CD4-positive, CD25-positive, alpha-beta regulatory T cell (primary cell): ENCODE measurements at regions not wholly inside any gene's neighbourhood (a gene's known extent, or its start where the extent isn't known, plus 50 kb on each side); places are given as distances from the start of the nearest gene placed in this dataset.
A peak's percentile ranks its signal among the peaks of the same experiment; 100 is the strongest.
"Not testable (repeated sequence)": the region's sequence is repeated elsewhere in the genome, so short reads cannot be mapped to it uniquely, and the experiment has no call there.

Source experiments
- ATAC-seq, 2 donors: fragments of 150-1000 bp; cut with Tn5 transposase; one replicate each; pipeline ENCODE4 v1.10.0; 2021; ENCODE audit warnings: low read depth in 2 of 2, moderate number of reproducible peaks in 2 of 2, moderate library complexity in 1 of 2
- DNase-seq, 3 donors: peaks; one replicate each; pipeline versions ENCODE4 v3.0.0 to v3.0.0-alpha.2; 2012 to 2022; ENCODE audit warnings: mixed read lengths in 1 of 3
- H3K27ac ChIP-seq: one replicate; pipeline ENCODE4 v1.7.0; 2013; ENCODE audit warnings: mild to moderate bottlenecking, low read length; ENCODE audit not compliant: insufficient read depth, poor library complexity, severe bottlenecking
- H3K27me3 ChIP-seq: one replicate; pipeline ENCODE4 v1.7.0; 2013; ENCODE audit warnings: low read length; ENCODE audit not compliant: control insufficient read depth, insufficient read depth
- H3K36me3 ChIP-seq: one replicate; pipeline ENCODE4 v1.7.0; 2013; ENCODE audit warnings: mild to moderate bottlenecking, low read length, moderate library complexity; ENCODE audit not compliant: control insufficient read depth, insufficient read depth
- H3K4me1 ChIP-seq: 2 replicates; pipeline ENCODE4 v1.7.0; 2013; ENCODE audit warnings: mild to moderate bottlenecking, low read length; ENCODE audit not compliant: insufficient read depth, control insufficient read depth, poor library complexity, severe bottlenecking
- H3K4me3 ChIP-seq: one replicate; pipeline ENCODE4 v1.7.0; 2013; ENCODE audit warnings: low read depth, mild to moderate bottlenecking, low read length, moderate library complexity
- H3K9me3 ChIP-seq, 2 experiments: 1 replicate in 1 of 2; 2 replicates in 1 of 2; pipeline ENCODE4 v1.7.0; 2013; ENCODE audit warnings: low read length in 2 of 2, mild to moderate bottlenecking in 1 of 2, moderate library complexity in 1 of 2; ENCODE audit not compliant: control insufficient read depth in 2 of 2
- H3K27ac Mint-ChIP-seq, 3 donors: one replicate each; pipeline ENCODE4 v1.8.0; 2020 to 2022; ENCODE audit warnings: mild to moderate bottlenecking in 3 of 3, mixed read lengths in 3 of 3, moderate library complexity in 2 of 3
- H3K27me3 Mint-ChIP-seq: one replicate; pipeline ENCODE4 v1.8.0; 2022; ENCODE audit warnings: mild to moderate bottlenecking, mixed read lengths
- H3K36me3 Mint-ChIP-seq: one replicate; pipeline ENCODE4 v1.8.0; 2020; ENCODE audit warnings: mixed read lengths
- H3K4me1 Mint-ChIP-seq, 4 donors: one replicate each; pipeline ENCODE4 v1.8.0; 2020 to 2022; ENCODE audit warnings: mixed read lengths in 4 of 4, mild to moderate bottlenecking in 1 of 4
- H3K4me3 Mint-ChIP-seq, 4 donors: one replicate each; pipeline ENCODE4 v1.8.0; 2020 to 2022; ENCODE audit warnings: mild to moderate bottlenecking in 4 of 4, mixed read lengths in 4 of 4, moderate library complexity in 3 of 4
- H3K9me3 Mint-ChIP-seq, 7 donors: one replicate each; pipeline ENCODE4 v1.8.0; 2020 to 2022; ENCODE audit warnings: mixed read lengths in 7 of 7, mild to moderate bottlenecking in 3 of 7, moderate library complexity in 2 of 7

DNA sequence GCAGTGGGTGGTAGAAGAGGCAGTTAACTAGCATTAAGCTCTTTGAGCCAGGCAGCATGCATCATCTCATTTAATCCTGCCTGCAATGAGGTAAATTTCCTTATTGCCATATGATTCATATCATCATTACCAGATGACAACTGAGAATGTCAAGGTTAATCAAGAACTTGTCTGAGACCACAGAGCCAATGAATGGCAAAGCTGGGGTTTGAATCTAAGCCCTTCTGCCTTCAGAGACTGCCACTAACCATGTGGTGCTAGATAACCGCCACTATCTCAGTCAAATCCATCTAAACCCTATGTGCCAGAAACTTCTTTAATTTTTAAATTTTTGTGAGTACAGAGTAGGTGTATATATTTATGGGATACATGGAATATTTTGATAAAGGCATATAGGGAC lies 77.8 kb upstream of the GRIP1 start:
- no peaks in the 10 kb centered on the region for H3K27me3 ChIP-seq
- Mint-ChIP-seq H3K4me1 (peaks cover 0 to 5% (median 0%) of the 10 kb centered on the region in 4 donors), H3K27ac (no peak overlapping the region), H3K9me3 (peaks cover 0 to 2% (median 0%) of the 10 kb centered on the region in 7 donors), H3K4me3 (no peak overlapping the region), H3K36me3 (no peaks in the 10 kb centered on the region), H3K27me3 (peaks cover 4% of the 10 kb centered on the region)
- no peaks in the 10 kb centered on the region for H3K9me3 ChIP-seq
- no peak overlapping the region for H3K27ac ChIP-seq
- ATAC-seq (no peak), DNase-seq (no peak)
- no peak overlapping the region for H3K4me3 ChIP-seq
- H3K36me3 ChIP-seq = no peaks in the 10 kb centered on the region
- no peaks in the 10 kb centered on the region for H3K4me1 ChIP-seq

DNA sequence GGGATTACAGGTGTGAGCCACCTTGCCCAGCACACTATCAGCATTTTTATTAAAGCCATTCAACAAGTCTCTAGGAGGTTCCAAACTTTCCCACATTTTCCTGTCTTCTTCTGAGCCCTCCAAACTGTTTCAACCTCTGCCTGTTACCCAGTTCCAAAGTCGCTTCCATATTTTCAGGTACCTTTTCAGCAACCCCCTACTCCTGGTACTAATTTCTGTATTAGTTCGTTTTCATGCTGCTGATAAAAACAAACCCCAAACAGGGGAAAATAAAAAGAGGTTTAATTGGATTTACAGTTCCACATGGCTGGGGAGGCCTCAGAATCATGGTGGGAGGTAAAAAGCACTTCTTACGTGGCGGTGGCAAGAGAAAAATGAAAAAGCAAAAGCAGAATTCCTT lies 81.2 kb upstream of the GRIP1 start:
- H3K27me3 ChIP-seq, H3K27ac Mint-ChIP-seq, H3K4me1 ChIP-seq, H3K9me3 Mint-ChIP-seq, ATAC-seq, DNase-seq, H3K27me3 Mint-ChIP-seq, H3K9me3 ChIP-seq, H3K27ac ChIP-seq, H3K4me3 Mint-ChIP-seq, H3K4me1 Mint-ChIP-seq, H3K4me3 ChIP-seq, H3K36me3 ChIP-seq, H3K36me3 Mint-ChIP-seq: not testable (repeated sequence)

DNA sequence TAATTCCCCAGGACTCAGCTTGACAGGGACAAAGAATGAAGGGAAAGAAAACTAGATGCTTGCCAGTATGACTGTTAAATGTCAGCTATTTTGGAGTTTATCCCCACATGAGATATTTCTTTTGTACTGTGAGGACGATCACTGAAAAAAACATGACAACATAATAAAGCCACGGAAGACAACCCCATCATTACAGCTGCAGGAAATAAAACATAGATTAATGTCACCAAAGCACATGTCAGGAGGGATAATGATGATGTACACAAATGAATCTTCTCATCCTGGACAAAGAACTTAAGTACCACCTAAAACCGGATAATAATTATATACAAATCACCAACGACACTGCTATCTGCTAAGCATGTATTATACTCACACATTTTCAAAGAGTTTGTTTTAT lies 84.6 kb upstream of the GRIP1 start:
- no peaks in the 10 kb centered on the region for H3K36me3 Mint-ChIP-seq
- H3K9me3 Mint-ChIP-seq = peaks cover 0 to 2% (median 0%) of the 10 kb centered on the region in 7 donors
- Histone ChIP-seq H3K4me1 (no peaks in the 10 kb centered on the region), H3K27ac (no peak overlapping the region), H3K9me3 (no peaks in the 10 kb centered on the region), H3K27me3 (no peaks in the 10 kb centered on the region), H3K4me3 (no peak overlapping the region), H3K36me3 (no peaks in the 10 kb centered on the region)
- ATAC-seq (no peak), DNase-seq (no peak)
- H3K4me3 Mint-ChIP-seq = no peak overlapping the region
- peaks cover 0 to 26% (median 7%) of the 10 kb centered on the region in 4 donors for H3K4me1 Mint-ChIP-seq
- peaks cover 5% of the 10 kb centered on the region for H3K27me3 Mint-ChIP-seq
- H3K27ac Mint-ChIP-seq = no peak overlapping the region

DNA sequence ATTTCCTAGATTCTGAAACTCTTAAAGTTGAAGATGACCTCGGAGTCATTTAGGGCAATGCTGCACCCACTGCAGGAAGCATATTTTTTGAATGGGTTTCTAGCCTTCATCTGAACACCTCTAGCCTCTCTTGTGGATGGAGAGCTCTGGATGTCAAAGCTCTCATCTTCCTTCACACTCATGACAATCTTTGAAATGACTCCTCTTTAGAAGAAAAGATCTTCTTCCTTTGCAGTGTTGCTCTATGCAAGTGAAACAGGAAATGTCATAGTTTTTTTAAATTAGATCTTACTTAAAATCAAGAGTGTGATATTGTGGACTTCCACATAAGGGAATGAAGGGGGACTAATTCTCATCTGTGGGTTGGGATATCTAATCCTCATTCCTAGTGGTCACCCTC lies 86.3 kb upstream of the GRIP1 start:
- H3K9me3 Mint-ChIP-seq = peaks cover 0 to 2% (median 0%) of the 10 kb centered on the region in 7 donors
- no peak for ATAC-seq

DNA sequence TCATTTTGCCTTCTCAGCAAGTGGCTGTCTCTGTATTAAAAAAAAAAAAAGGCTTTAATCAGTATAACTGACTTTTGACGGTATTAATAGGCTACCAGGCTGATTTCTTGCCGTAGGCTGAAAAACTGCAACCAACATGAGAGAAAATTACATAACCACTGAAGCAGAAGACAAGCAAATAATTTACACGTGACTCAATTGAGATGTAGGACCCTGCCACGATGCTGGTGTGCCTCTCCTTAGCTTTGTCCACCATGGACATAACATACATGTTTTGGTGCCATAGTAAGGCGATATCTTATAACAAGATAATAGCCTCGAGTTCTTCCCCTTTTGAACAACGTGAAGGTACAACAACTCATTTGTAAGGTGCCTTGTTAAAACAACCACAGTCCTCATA lies 88.7 kb upstream of the GRIP1 start:
- Histone ChIP-seq H3K27me3 (no peaks in the 10 kb centered on the region), H3K4me3 (no peak overlapping the region), H3K36me3 (no peaks in the 10 kb centered on the region), H3K9me3 (no peaks in the 10 kb centered on the region), H3K27ac (no peak overlapping the region), H3K4me1 (no peaks in the 10 kb centered on the region)
- H3K9me3 Mint-ChIP-seq = no peaks in the 10 kb centered on the region
- no peak overlapping the region for H3K27ac Mint-ChIP-seq
- DNase-seq = no peak
- peaks cover 0 to 26% (median 7%) of the 10 kb centered on the region in 4 donors for H3K4me1 Mint-ChIP-seq
- H3K36me3 Mint-ChIP-seq = peaks cover 4% of the 10 kb centered on the region
- no peak overlapping the region for H3K4me3 Mint-ChIP-seq
- ATAC-seq = no peak
- H3K27me3 Mint-ChIP-seq = no peaks in the 10 kb centered on the region

More for the DNA sequence above, 86.3 kb upstream of the GRIP1 start:
- Histone ChIP-seq H3K27me3 (no peaks in the 10 kb centered on the region), H3K36me3 (no peaks in the 10 kb centered on the region), H3K9me3 (no peaks in the 10 kb centered on the region), H3K4me3 (no peak overlapping the region), H3K27ac (no peak overlapping the region), H3K4me1 (no peaks in the 10 kb centered on the region)
- Mint-ChIP-seq H3K27me3 (peaks cover 5% of the 10 kb centered on the region), H3K4me1 (peaks cover 0 to 26% (median 7%) of the 10 kb centered on the region in 4 donors), H3K36me3 (peaks cover 4% of the 10 kb centered on the region), H3K4me3 (no peak overlapping the region), H3K27ac (peak overlapping the region; percentile 20 to 50 (median 20))
- DNase-seq = no peak

DNA sequence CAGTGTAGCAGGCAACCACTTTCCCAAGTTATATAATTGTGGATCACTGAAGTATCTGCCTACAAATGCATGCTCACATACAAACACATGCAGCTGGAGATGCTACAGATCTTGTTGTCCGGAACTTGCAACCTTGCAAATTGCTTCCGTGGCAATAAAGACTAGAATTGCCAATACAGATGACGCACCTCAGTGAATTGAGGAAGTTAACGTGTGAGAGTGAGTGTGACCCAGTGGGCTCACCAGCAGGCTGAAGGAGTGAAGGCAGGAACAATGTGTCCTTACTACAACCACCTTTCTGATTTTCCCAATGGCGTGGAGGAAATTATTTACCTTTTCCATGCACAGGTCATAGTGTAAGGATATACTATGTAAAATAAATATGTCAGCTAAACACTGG lies 89.4 kb upstream of the GRIP1 start:
- no peak overlapping the region for H3K27ac ChIP-seq
- H3K36me3 Mint-ChIP-seq = peaks cover 4% of the 10 kb centered on the region
- no peaks in the 10 kb centered on the region for H3K27me3 Mint-ChIP-seq
- ATAC-seq (no peak), DNase-seq (no peak)
- no peaks in the 10 kb centered on the region for H3K36me3 ChIP-seq
- no peak overlapping the region for H3K27ac Mint-ChIP-seq
- H3K4me3 ChIP-seq = no peak overlapping the region
- H3K9me3 ChIP-seq = no peaks in the 10 kb centered on the region
- peaks cover 0 to 3% (median 0%) of the 10 kb centered on the region in 7 donors for H3K9me3 Mint-ChIP-seq
- no peaks in the 10 kb centered on the region for H3K27me3 ChIP-seq
- H3K4me3 Mint-ChIP-seq = no peak overlapping the region
- H3K4me1 ChIP-seq = no peaks in the 10 kb centered on the region
- H3K4me1 Mint-ChIP-seq = peaks cover 0 to 26% (median 7%) of the 10 kb centered on the region in 4 donors

DNA sequence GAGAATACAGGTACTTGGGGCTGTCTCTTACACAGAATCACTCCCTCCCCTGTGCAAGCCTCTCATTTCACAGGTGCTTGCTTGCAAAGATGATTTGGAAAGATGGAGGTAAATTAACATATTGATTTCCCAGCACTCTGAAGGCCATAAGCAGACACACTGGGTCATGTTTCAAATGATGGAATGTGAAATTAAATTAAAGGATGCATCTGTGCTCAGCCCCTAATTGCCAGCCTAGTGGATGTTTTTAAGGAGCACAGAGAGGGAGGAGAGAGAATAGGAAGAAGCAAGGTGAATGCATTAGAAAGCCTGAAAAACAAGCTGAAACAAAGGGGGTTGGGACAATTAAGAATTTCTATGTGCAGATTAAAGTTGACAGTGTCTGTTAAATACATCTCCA lies 96.1 kb upstream of the GRIP1 start:
- Mint-ChIP-seq H3K27me3 (peaks cover 10% of the 10 kb centered on the region), H3K36me3 (no peaks in the 10 kb centered on the region), H3K4me1 (peaks cover 0 to 8% (median 7%) of the 10 kb centered on the region in 4 donors), H3K9me3 (peaks cover 0 to 4% (median 0%) of the 10 kb centered on the region in 7 donors), H3K4me3 (no peak overlapping the region), H3K27ac (no peak overlapping the region)
- Histone ChIP-seq H3K27ac (no peak overlapping the region), H3K4me3 (no peak overlapping the region), H3K36me3 (no peaks in the 10 kb centered on the region), H3K27me3 (peaks cover 5% of the 10 kb centered on the region), H3K9me3 (no peaks in the 10 kb centered on the region), H3K4me1 (no peaks in the 10 kb centered on the region)
- DNase-seq = no peak
- no peak for ATAC-seq

DNA sequence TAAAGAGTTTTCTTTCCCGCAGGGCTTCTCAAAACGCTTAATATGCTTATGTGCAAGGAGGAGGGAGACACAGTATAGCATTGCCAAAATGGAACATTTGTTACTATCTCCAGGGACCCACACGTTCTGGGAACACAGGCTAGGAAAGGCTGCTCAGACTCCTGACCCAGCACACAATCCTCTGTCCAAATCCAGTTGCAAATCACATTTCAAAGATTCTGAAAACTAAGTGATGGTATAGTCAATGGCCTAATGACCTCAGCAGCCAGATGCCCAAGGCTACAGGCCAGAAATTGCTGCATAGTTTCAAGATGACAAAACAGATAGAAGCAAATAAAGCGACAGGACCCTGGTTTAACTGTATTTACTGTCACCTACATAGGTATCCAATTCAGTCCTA lies 97.0 kb upstream of the GRIP1 start:
- H3K36me3 ChIP-seq = no peaks in the 10 kb centered on the region
- no peaks in the 10 kb centered on the region for H3K9me3 ChIP-seq
- H3K27ac Mint-ChIP-seq = no peak overlapping the region
- peaks cover 0 to 4% (median 0%) of the 10 kb centered on the region in 7 donors for H3K9me3 Mint-ChIP-seq
- no peak for DNase-seq
- H3K27ac ChIP-seq = no peak overlapping the region
- H3K4me1 Mint-ChIP-seq = peaks cover 0 to 8% (median 7%) of the 10 kb centered on the region in 4 donors
- H3K4me3 Mint-ChIP-seq = no peak overlapping the region
- H3K27me3 Mint-ChIP-seq = peaks cover 11% of the 10 kb centered on the region
- no peak for ATAC-seq
- H3K4me3 ChIP-seq = no peak overlapping the region
- H3K4me1 ChIP-seq = no peaks in the 10 kb centered on the region
- H3K36me3 Mint-ChIP-seq = no peaks in the 10 kb centered on the region
- peaks cover 5% of the 10 kb centered on the region for H3K27me3 ChIP-seq
